Suprapubic skin (tissue), 4 donors: ENCODE measurements at regions not wholly inside any gene's neighbourhood (a gene's known extent, or its start where the extent isn't known, plus 50 kb on each side); places are given as distances from the start of the nearest gene placed in this dataset.

Source experiments
- DNase-seq, 2 donors: peaks; one replicate each; pipeline ENCODE4 v3.0.0-alpha.2; 2019; ENCODE audit warnings: low spot score in 2 of 2
- H3K27ac ChIP-seq: fragments of 200-600 bp; sonication (generic); one replicate; pipeline ENCODE4 v1.5.1; 2019
- H3K27me3 ChIP-seq: fragments of 200-600 bp; sonication (generic); one replicate; pipeline ENCODE4 v1.5.1; 2019
- H3K36me3 ChIP-seq: fragments of 200-600 bp; sonication (generic); one replicate; pipeline ENCODE4 v1.5.1; 2019
- H3K4me1 ChIP-seq: fragments of 200-600 bp; sonication (generic); one replicate; pipeline ENCODE4 v1.5.1; 2019
- H3K4me3 ChIP-seq: fragments of 200-600 bp; sonication (generic); one replicate; pipeline ENCODE4 v1.5.1; 2019; ENCODE audit warnings: mild to moderate bottlenecking
- H3K9me3 ChIP-seq: fragments of 200-600 bp; sonication (generic); one replicate; pipeline ENCODE4 v1.5.1; 2019
- EP300 ChIP-seq: sonication (generic); formaldehyde crosslinking; IDR thresholded peaks from one replicate; pipeline ENCODE4 v1.6.1; 2017; ENCODE audit warnings: antibody characterized with exemption
- POLR2A ChIP-seq, 2 donors: fragments of 450-650 bp; IDR thresholded peaks; one replicate each; pipeline ENCODE4 v1.6.1; 2017; ENCODE audit warnings: antibody characterized with exemption in 2 of 2, mild to moderate bottlenecking in 2 of 2, moderate library complexity in 2 of 2
- POLR2AphosphoS5 ChIP-seq, 3 donors: sonication (generic); formaldehyde crosslinking; IDR thresholded peaks; one replicate each; pipeline ENCODE4 v1.6.1; 2017; ENCODE audit warnings: antibody characterized with exemption in 3 of 3
- WGBS: methylation state at CpG from one replicate; pipeline ENCODE4 v1.1.5; 2018; 5-methylcytosine and 5-hydroxymethylcytosine counted together
- TF ChIP-seq, protein P1 (sequence below), 2 donors: fragments of 200-600 bp in 1 of 2; fragments of 450-650 bp in 1 of 2; sonication (generic) in 1 of 2; IDR thresholded peaks; one replicate each; pipeline ENCODE4 v1.5.1; 2016 to 2019; ENCODE audit warnings: antibody characterized with exemption in 2 of 2, mild to moderate bottlenecking in 1 of 2, moderate library complexity in 1 of 2

GRCh38 chr4:152106781-152107321 lies 346.0 kb upstream of the GATB start:
- 60% methylated on average over 6 of the region's 6 CpGs for WGBS
- H3K27me3 ChIP-seq = no peaks in the 10 kb centered on the region
- H3K36me3 ChIP-seq = no peaks in the 10 kb centered on the region
- DNase-seq = no peak
- no peak for TF ChIP-seq POLR2AphosphoS5 (IDR thresholded peaks at IDR 0.05)
- no peak for TF ChIP-seq EP300
- no peak for TF ChIP-seq POLR2A (IDR thresholded peaks at IDR 0.05)
- TF ChIP-seq, protein P1, sequence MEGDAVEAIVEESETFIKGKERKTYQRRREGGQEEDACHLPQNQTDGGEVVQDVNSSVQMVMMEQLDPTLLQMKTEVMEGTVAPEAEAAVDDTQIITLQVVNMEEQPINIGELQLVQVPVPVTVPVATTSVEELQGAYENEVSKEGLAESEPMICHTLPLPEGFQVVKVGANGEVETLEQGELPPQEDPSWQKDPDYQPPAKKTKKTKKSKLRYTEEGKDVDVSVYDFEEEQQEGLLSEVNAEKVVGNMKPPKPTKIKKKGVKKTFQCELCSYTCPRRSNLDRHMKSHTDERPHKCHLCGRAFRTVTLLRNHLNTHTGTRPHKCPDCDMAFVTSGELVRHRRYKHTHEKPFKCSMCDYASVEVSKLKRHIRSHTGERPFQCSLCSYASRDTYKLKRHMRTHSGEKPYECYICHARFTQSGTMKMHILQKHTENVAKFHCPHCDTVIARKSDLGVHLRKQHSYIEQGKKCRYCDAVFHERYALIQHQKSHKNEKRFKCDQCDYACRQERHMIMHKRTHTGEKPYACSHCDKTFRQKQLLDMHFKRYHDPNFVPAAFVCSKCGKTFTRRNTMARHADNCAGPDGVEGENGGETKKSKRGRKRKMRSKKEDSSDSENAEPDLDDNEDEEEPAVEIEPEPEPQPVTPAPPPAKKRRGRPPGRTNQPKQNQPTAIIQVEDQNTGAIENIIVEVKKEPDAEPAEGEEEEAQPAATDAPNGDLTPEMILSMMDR (IDR thresholded peaks at IDR 0.05) = no peak
- peak overlapping the region; percentile 59 for H3K27ac ChIP-seq
- no peaks in the 10 kb centered on the region for H3K9me3 ChIP-seq
- no peak overlapping the region for H3K4me3 ChIP-seq
- peaks cover 32% of the 10 kb centered on the region for H3K4me1 ChIP-seq

GRCh38 chr4:152106113-152106763 lies 345.4 kb upstream of the GATB start:
- no peak overlapping the region for H3K4me3 ChIP-seq
- no peaks in the 10 kb centered on the region for H3K36me3 ChIP-seq
- 32% methylated on average over 6 of the region's 6 CpGs for WGBS
- H3K4me1 ChIP-seq = peaks cover 38% of the 10 kb centered on the region
- H3K27ac ChIP-seq = peak overlapping the region; percentile 59
- TF ChIP-seq POLR2A (IDR thresholded peaks at IDR 0.05) = no peak
- TF ChIP-seq, protein P1 (IDR thresholded peaks at IDR 0.05) = no peak
- TF ChIP-seq EP300 = no peak
- TF ChIP-seq POLR2AphosphoS5 (IDR thresholded peaks at IDR 0.05) = no peak
- no peaks in the 10 kb centered on the region for H3K27me3 ChIP-seq
- DNase-seq = peak in 1 of 2 donors; percentile 82
- H3K9me3 ChIP-seq = no peaks in the 10 kb centered on the region

DNA sequence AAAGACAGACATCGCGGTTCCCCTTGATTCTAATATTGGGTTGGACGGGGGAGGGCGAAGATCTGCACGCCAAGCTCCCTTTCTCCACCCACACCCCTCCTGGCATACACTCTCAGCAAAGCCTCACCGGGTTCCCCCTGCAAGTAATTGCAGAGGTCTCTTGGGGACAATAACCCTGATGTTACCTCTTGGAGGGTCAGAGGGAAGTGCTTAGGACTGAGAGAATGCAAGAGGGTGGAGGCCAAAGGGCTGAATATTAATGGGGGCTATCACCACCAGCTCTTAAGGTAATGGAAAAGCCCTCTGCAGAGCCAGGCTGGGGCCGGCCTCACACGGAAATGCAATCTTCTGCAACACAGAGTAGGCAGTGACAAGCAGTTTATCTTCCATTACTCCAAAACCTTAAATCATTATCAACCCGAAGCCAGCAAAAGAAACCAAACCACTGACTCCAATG lies 344.1 kb upstream of the GATB start:
- DNase-seq = no peak

GRCh38 chr4:152104356-152104755 lies 343.5 kb upstream of the GATB start:
- 94% methylated on average over 8 of the region's 8 CpGs for WGBS
- Histone ChIP-seq H3K36me3 (no peaks in the 10 kb centered on the region), H3K4me3 (no peak overlapping the region), H3K27ac (no peak overlapping the region), H3K9me3 (no peaks in the 10 kb centered on the region), H3K27me3 (no peaks in the 10 kb centered on the region), H3K4me1 (peaks cover 38% of the 10 kb centered on the region)
- TF ChIP-seq POLR2A (IDR thresholded peaks at IDR 0.05) = no peak
- TF ChIP-seq EP300 = no peak
- TF ChIP-seq, protein P1 (IDR thresholded peaks at IDR 0.05) = no peak
- TF ChIP-seq POLR2AphosphoS5 (IDR thresholded peaks at IDR 0.05) = no peak
- DNase-seq = no peak

More for the DNA sequence above, 344.1 kb upstream of the GATB start:
- Histone ChIP-seq H3K4me3 (no peak overlapping the region), H3K4me1 (peaks cover 38% of the 10 kb centered on the region), H3K27ac (peak overlapping the region; percentile 22), H3K36me3 (no peaks in the 10 kb centered on the region), H3K27me3 (no peaks in the 10 kb centered on the region), H3K9me3 (no peaks in the 10 kb centered on the region)
- WGBS = 72% methylated on average over 9 of the region's 9 CpGs
- TF ChIP-seq EP300 (no peak), POLR2AphosphoS5 (IDR thresholded peaks at IDR 0.05) (no peak), POLR2A (IDR thresholded peaks at IDR 0.05) (no peak)
- TF ChIP-seq, protein P1 (IDR thresholded peaks at IDR 0.05) = no peak

DNA sequence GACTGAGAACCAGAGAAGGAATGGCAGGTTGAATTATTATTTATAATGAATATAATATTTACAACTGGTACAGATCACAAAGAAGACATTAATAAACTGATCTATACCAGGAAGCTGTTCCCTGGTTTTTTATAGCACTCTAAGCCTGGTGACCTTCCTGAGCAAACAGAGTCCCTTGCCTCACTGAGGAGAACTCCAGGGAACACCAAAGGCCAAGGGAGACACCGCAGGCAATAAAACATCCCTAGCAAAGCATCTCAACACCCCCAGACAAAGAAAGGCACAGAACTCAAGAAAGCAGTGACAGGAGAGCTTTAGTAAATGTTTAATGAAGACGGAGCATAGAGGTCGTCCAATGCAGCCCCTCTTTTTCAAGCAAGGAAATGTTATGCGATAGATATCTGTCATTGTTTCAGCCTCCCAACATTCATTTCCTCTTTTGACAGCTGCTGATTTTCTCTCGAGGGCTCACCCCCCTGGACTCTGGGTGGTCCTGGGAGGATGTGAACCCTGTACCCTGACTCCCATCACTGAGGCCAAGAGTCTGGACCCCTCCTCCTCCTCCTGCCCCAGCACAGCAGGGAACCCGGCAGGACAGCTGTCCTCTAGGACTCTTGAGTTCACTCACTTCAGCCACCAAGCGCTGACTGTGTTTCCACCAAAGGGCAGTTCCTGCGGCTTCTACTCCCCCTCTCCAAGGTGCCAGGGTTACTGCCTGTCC lies 342.5 kb upstream of the GATB start:
- H3K27ac ChIP-seq = no peak overlapping the region
- peaks cover 39% of the 10 kb centered on the region for H3K4me1 ChIP-seq
- no peak overlapping the region for H3K4me3 ChIP-seq
- H3K36me3 ChIP-seq = no peaks in the 10 kb centered on the region
- DNase-seq = no peak
- TF ChIP-seq, protein P1 (IDR thresholded peaks at IDR 0.05) = no peak
- no peak for TF ChIP-seq POLR2A (IDR thresholded peaks at IDR 0.05)
- no peak for TF ChIP-seq POLR2AphosphoS5 (IDR thresholded peaks at IDR 0.05)
- TF ChIP-seq EP300 = no peak
- 83% methylated on average over 8 of the region's 8 CpGs for WGBS
- H3K27me3 ChIP-seq = no peaks in the 10 kb centered on the region
- no peaks in the 10 kb centered on the region for H3K9me3 ChIP-seq
